NCI-H82 (cell line): ENCODE measurements at regions not wholly inside any gene's neighbourhood (a gene's known extent, or its start where the extent isn't known, plus 50 kb on each side); places are given as distances from the start of the nearest gene placed in this dataset.

ENCODE experiments used
- DNase-seq: peaks from one replicate; lab custom pipeline; 2025; lab: John Stamatoyannopoulos, UW

- no peak for DNase-seq
Measured at GRCh38 chr15:89421219-89421618, 75.2 kb downstream of the RHCG start.

GRCh38 chr15:89419370-89419984 is 76.9 kb downstream of the RHCG start:
- DNase-seq = no peak

- DNase-seq = no peak
Measured at GRCh38 chr15:89417206-89417725, 79.1 kb downstream of the RHCG start.

- DNase-seq = peak; percentile 95
Measured at GRCh38 chr15:89416339-89417183, 79.8 kb downstream of the RHCG start.

GRCh38 chr15:89414571-89414970 is 79.9 kb upstream of the POLG start:
- DNase-seq = no peak

DNA sequence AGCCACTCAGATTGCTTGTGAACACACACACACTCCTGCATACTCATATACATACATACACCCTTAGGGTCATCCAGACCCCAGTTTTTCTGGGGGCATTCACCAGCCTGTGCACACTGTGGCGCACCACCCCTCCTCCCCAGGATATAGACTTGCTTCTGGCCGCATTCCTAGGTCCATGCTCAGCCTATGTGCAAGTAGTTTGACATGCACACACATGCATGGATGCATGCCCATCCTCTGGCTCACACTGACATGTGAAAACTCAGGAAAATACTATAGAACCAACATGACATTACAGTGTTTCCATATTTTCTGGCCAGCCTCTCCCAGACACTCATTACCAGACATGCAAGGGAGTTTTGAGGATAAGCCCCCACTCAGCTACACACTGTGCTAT is 79.3 kb upstream of the POLG start:
- DNase-seq = no peak

- peak; percentile 67 for DNase-seq
Measured at GRCh38 chr15:89412905-89413411, 78.3 kb upstream of the POLG start.

DNA sequence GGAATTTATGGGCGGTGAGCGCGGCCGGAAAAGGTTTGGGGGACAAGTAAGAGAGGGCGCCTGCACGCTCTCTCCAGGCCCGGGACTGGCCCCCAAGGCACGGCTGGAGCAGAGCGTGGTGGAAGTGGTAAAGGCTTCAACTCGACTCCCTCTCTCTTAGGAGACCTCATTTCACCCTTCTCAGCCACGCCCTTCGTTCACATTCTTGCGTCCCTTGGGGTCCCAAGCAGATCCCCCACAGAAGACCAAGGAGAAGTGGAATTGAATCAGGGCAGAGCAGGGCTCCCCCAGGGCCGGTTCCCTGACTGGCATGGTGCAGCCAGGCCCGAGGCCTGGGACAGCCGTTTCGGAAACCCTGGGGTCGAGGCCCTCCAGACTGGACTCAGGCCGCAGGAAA is 75.4 kb upstream of the POLG start:
- no peak for DNase-seq

GRCh38 chr15:89409184-89410038 is 74.8 kb upstream of the POLG start:
- DNase-seq = no peak

DNA sequence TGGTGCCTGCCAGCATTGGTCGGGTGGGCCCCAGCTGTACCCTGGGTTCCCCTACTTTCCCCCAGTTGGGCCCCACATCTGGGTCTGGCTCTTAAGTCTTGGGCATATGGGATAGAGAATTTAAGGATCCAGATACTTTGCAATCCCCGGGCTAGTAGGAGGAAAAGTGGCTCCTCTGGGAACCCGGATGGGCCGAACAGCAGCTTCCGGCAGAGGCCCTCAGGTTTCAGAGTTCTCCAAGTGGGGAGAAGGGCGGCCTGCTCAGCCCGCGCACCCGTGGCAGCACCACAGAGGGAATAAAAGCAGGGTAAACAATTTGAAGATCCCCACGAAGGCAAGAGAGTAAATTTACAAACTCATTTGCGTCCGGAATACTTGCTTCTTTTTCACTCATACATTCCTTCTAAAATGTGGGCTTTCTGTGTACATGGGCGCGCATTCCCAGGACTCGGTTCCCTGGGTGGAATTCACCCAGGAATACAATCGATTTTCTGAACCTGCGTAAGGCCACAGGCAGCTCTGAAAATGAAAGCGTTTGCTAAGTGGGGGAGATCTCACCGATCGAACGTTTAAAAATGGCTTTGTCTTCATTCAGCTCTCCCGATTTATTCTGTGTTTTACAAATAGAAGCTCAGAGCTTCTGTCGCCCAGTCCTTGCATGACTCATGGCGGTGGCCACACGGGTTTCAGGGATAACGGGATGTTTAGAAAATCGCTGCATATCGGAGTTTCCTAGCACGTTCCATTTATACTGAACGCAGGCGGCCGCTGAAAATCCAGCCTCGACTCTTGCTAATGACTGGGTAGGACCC is 74.0 kb upstream of the POLG start:
- DNase-seq = no peak

- no peak for DNase-seq
Measured at GRCh38 chr15:89406940-89407607, 72.5 kb upstream of the POLG start.

DNA sequence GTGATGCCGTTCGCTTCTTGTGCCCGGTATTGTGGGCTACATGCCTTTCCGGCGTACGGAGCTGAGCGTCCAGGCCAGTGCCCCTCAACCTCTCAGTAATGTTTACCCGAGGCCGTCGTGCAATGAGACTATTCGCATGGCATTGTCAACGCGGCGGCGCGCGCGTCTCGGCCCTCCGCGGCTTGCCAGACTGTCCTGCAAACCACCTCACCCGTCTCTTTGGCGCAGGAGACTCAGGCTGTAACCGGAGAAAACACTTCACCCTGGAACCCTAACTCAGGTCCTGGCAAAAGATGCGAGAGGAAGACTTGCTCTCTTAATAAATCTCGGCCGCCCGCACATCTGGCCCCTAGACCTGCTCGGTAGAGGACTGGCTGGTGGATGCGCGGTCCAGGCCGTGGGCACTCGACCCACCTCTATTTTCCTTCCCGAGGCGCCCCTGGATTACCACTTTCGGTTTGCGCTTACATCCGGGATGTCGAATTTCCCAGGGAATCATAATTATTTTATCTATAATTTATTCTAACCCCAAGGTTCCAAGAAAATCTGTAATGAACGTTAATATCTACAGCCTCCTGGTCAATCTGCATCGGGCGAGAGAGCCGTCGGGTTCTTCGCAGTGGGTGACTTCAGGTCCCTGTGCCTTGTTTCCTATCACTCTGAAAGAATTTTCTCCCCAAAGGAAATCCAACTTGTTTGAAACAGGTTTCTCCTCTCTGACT is 71.8 kb upstream of the POLG start:
- DNase-seq = no peak

- DNase-seq = no peak
Measured at GRCh38 chr15:89405494-89405893, 70.9 kb upstream of the POLG start.

- no peak for DNase-seq
Measured at GRCh38 chr15:89404023-89404422, 69.4 kb upstream of the POLG start.

GRCh38 chr15:89402518-89402805 is 67.8 kb upstream of the POLG start:
- no peak for DNase-seq

- DNase-seq = no peak
Measured at GRCh38 chr15:89401631-89402517, 67.2 kb upstream of the POLG start.

- no peak for DNase-seq
Measured at GRCh38 chr15:89400782-89401545, 66.3 kb upstream of the POLG start.

GRCh38 chr15:89400116-89400781 is 65.6 kb upstream of the POLG start:
- peak; percentile 56 for DNase-seq
